ACC112 (cell line): ENCODE measurements at regions not wholly inside any gene's neighbourhood (a gene's known extent, or its start where the extent isn't known, plus 50 kb on each side); places are given as distances from the start of the nearest gene placed in this dataset.

Experiments
- H2AFZ ChIP-seq: fragments of 200-600 bp; sonication (generic); one replicate; pipeline ENCODE4 v1.6.0; 2017; ENCODE audit warnings: antibody characterized with exemption, low read length; ENCODE audit not compliant: unreplicated experiment
- H3K27ac ChIP-seq: fragments of 200-600 bp; sonication (generic); 2 replicates; pipeline ENCODE4 v1.5.1; 2014; ENCODE audit warnings: low read depth, mild to moderate bottlenecking, antibody characterized with exemption, low read length, moderate library complexity
- H3K27me3 ChIP-seq: fragments of 200-600 bp; sonication (generic); 2 replicates; pipeline ENCODE4 v1.6.1; 2014; ENCODE audit warnings: mild to moderate bottlenecking, antibody characterized with exemption, low read length, moderate library complexity, mixed read lengths; ENCODE audit not compliant: insufficient read depth
- H3K36me3 ChIP-seq: fragments of 200-600 bp; sonication (generic); 2 replicates; pipeline ENCODE4 v1.6.1; 2016; ENCODE audit warnings: mild to moderate bottlenecking, antibody characterized with exemption, low read length, moderate library complexity, mixed read lengths; ENCODE audit not compliant: insufficient read depth
- H3K4me1 ChIP-seq: fragments of 200-600 bp; sonication (generic); one replicate; pipeline ENCODE4 v1.6.1; 2016; ENCODE audit warnings: low read length, mixed read lengths; ENCODE audit not compliant: insufficient read depth, unreplicated experiment, control insufficient read depth
- H3K4me3 ChIP-seq: fragments of 200-600 bp; sonication (generic); 2 replicates; pipeline ENCODE4 v1.5.1; 2014; ENCODE audit warnings: mild to moderate bottlenecking, low read depth, low read length
- H3K79me2 ChIP-seq: fragments of 200-600 bp; sonication (generic); one replicate; pipeline ENCODE4 v1.6.0; 2016; ENCODE audit warnings: low read length; ENCODE audit not compliant: control insufficient read depth, unreplicated experiment, insufficient read depth

DNA sequence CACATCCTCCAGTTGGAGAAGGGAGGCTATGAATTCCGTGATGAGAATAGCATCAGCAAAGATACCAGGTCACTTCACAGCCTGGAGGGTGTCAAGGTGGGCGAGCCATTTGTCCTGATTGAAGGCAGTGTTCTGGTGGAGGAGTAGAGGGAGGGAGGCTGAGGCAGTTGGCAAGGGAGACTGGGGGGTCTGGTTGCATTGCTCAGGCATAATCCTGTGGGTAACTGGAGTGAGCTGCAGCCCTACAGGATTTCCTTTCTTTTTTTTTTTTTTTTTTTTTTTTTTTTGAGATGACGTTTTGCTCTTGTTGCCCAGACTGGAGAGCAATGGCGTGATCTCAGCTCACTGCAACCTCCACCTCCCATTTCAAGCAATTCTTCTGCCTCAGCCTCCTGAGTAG, 223.9 kb upstream of the KLF4 start:
- no peak overlapping the region for H2AFZ ChIP-seq
- H3K36me3 ChIP-seq, result no peaks in the 10 kb centered on the region
- H3K27ac ChIP-seq, result no peak overlapping the region
- H3K79me2 ChIP-seq, result no peaks in the 10 kb centered on the region
- H3K27me3 ChIP-seq, result no peaks in the 10 kb centered on the region
- H3K4me3 ChIP-seq, result no peak overlapping the region
- H3K4me1 ChIP-seq, result peaks cover 39% of the 10 kb centered on the region

DNA sequence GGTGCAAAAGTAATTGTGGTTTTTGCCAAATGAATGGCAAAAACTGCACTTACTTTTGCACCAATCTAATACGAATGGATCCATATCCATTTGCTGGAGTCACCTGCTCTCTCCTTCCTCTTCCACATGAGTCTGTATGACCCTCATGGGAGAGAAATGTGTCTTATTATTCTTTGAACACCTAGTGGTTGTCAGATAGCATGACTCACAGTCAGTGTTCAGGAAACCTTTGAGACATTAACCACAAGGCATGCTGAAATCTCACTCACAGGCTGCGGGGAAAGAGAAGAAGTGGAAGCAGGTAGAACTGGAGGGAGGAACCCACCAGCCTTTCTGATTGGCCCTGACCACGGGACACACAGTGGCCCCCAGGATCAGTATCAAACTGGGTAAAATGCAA, 222.8 kb upstream of the KLF4 start:
- Histone ChIP-seq H3K4me1 (peaks cover 47% of the 10 kb centered on the region), H3K27me3 (no peaks in the 10 kb centered on the region), H2AFZ (no peak overlapping the region), H3K79me2 (no peaks in the 10 kb centered on the region), H3K4me3 (peak overlapping the region; percentile 35; the same call in 1 of the 2 replicates), H3K36me3 (no peaks in the 10 kb centered on the region), H3K27ac (peak overlapping the region; percentile 72)

DNA sequence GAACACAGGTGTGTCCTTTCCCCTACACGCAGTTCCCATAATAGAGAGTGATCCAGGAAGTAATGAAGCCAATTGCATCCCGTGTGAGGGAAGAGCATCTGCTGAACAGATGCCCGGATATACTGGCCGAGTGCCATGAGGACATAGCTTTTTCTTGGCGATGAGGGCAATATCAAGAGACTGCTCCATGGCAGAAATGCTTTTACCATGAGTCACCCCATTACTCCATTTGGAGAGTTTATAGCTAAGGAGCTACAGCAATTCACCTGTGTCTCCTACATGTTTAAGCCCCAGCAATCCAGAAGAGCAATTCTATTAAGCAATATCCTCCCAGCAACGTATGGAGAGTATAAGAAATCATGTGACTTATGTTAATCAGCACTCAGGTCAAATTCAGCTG, 222.0 kb upstream of the KLF4 start:
- H2AFZ ChIP-seq, result peak overlapping the region; percentile 2
- no peak overlapping the region; the same call in 1 of the 2 replicates for H3K4me3 ChIP-seq
- H3K27me3 ChIP-seq, result no peaks in the 10 kb centered on the region
- peak overlapping the region; percentile 72 for H3K27ac ChIP-seq
- no peaks in the 10 kb centered on the region for H3K79me2 ChIP-seq
- peaks cover 53% of the 10 kb centered on the region for H3K4me1 ChIP-seq
- no peaks in the 10 kb centered on the region for H3K36me3 ChIP-seq

DNA sequence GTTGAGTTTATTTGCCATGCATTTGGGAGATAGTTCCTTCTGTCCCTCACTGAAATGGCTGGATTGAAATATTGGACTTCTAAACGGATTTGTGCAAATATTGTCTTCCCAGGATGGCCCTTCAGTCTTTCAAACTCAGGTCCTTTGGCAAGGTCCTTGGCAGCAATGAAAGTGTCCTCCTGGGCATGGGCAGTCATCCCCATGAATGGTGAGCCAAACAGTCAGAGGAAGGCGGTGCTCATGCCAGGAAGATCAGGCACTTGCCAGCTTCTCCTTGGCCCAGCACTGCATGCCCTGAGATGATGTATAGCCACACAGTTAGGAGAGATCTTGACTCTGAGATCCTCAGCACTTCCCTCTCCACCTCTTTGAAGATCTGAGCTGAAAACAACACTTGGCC, 221.4 kb upstream of the KLF4 start:
- no peak overlapping the region for H3K4me3 ChIP-seq
- peak overlapping the region; percentile 2 for H2AFZ ChIP-seq
- H3K36me3 ChIP-seq, result no peaks in the 10 kb centered on the region
- peaks cover 57% of the 10 kb centered on the region for H3K4me1 ChIP-seq
- peak overlapping the region; percentile 72 for H3K27ac ChIP-seq
- H3K27me3 ChIP-seq, result no peaks in the 10 kb centered on the region
- no peaks in the 10 kb centered on the region for H3K79me2 ChIP-seq

DNA sequence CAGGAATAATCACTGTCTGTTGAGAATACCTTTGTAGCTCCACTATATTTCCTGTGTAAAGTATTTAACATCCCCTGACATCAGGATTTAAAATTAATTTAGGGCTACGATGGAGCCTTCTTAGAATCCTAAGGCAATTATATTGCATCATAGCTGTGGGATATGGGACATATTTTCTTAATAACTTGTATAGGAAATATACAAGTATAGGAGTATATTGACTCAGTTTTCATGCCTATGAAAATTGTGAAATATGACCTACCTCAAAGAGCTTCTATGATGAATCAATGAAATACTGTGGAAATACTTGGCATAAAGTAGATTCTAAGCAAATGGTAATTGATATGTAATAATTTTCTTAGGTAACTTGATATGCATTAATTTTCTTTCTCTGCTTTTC, 221.0 kb upstream of the KLF4 start:
- no peak overlapping the region for H2AFZ ChIP-seq
- H3K27ac ChIP-seq, result peak overlapping the region; percentile 72
- no peaks in the 10 kb centered on the region for H3K79me2 ChIP-seq
- H3K27me3 ChIP-seq, result no peaks in the 10 kb centered on the region
- H3K4me1 ChIP-seq, result peaks cover 61% of the 10 kb centered on the region
- H3K36me3 ChIP-seq, result no peaks in the 10 kb centered on the region
- no peak overlapping the region for H3K4me3 ChIP-seq

DNA sequence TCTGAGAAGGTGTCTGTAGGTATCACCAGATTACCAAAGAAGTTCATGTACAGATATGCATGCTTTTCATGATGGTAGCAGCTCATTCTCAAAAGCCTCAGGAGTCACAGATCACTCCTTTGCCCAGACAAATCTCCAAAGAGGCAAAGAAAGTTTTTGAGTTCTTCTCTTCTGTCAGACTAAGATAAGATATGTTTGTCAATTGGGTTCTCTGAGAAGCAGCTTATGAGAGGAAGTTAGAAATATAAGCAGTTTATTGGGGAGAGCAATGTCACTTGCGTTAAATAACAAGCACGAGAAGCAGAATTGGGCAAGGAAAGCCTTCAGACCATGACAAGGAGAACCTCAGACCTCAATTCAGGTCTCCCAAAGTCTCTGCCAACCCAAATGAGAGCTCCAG, 219.2 kb upstream of the KLF4 start:
- Histone ChIP-seq H3K27ac (peak overlapping the region; percentile 93), H3K4me1 (peaks cover 64% of the 10 kb centered on the region), H3K4me3 (no peak overlapping the region), H2AFZ (no peak overlapping the region), H3K36me3 (no peaks in the 10 kb centered on the region), H3K79me2 (no peaks in the 10 kb centered on the region), H3K27me3 (no peaks in the 10 kb centered on the region)

DNA sequence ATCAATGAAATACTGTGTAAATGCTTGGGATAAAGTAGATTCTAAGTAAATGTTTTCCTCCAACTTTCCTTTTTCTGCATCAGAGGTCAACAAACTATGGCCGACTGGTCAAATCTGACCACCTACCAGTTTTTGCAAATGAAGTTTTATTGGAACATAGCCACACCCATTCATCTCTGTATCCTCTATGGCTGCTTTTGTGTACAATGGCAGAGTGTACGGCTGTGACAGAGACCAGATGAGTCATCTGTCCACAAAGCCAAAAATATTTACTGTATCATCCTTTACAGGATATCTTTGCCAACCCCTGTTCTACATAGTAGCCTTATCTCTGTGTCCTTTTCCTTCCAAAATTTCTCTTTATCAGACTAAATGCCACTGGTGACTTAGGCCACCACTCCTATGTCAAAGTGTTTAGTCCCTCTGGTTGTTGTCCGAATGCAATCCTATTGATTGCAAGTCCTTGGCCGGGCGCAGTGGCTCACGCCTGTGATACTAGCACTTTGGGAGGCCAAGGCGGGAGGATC, 218.4 kb upstream of the KLF4 start:
- peaks cover 61% of the 10 kb centered on the region for H3K4me1 ChIP-seq
- no peaks in the 10 kb centered on the region for H3K79me2 ChIP-seq
- no peaks in the 10 kb centered on the region for H3K36me3 ChIP-seq
- no peak overlapping the region for H2AFZ ChIP-seq
- no peak overlapping the region for H3K4me3 ChIP-seq
- H3K27ac ChIP-seq, result peak overlapping the region; percentile 93
- no peaks in the 10 kb centered on the region for H3K27me3 ChIP-seq

DNA sequence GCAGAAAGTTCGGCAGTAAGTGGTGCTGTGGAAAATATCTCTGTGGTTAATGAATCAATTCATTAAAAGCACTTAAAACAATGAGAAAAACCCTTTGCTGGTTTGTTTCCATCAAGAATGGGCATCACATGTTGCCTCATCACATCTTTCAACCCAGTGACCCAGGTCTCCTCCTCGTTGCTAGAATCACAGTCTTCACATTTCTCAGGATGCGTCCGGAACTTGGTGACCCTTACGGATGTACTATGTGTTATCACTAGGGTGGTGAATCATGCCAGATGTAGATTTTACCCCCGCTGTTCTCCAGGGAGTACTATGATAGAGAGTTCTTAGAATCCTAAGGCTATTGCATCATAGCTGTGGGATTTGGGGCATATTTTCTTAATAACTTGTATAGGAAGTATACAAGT, 217.9 kb upstream of the KLF4 start:
- Histone ChIP-seq H3K4me1 (peaks cover 57% of the 10 kb centered on the region), H3K27me3 (no peaks in the 10 kb centered on the region), H2AFZ (no peak overlapping the region), H3K4me3 (no peak overlapping the region), H3K79me2 (no peaks in the 10 kb centered on the region), H3K27ac (peak overlapping the region; percentile 93), H3K36me3 (no peaks in the 10 kb centered on the region)

DNA sequence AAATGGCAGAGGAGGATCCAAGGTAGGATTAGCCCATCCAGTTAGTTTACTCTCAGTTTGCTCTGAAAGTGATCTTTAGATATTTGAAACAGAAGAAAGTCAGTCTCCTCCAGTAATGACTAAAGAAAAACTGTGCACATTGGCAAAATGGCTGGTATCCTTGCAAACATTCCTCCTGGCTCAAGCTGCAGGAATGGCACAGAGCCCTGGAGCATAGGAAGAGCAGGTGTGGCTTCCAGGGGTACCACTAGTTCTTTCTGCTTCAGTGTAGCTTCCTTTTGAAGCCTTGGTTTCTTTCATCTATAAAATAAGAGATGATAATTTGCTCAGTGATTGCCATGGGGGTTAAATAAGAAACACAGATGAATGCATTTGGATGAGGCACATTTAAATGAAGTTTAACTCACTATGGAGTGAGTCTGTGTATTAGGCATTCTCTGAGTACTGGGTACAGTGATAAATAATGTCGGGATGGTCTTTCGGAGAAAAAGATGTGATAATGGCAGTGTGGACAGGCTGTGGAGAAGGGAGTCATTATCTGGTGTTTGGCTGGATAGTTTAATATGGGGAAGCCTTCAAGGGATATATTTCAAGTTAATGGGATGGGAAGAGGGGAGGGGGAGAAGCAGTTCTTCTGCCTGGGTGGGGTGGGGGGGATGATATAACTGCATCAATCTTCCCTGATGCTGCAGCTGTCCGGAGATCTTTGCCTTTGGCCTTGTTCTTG, 217.3 kb upstream of the KLF4 start:
- H3K4me1 ChIP-seq, result peaks cover 51% of the 10 kb centered on the region
- no peaks in the 10 kb centered on the region for H3K27me3 ChIP-seq

DNA sequence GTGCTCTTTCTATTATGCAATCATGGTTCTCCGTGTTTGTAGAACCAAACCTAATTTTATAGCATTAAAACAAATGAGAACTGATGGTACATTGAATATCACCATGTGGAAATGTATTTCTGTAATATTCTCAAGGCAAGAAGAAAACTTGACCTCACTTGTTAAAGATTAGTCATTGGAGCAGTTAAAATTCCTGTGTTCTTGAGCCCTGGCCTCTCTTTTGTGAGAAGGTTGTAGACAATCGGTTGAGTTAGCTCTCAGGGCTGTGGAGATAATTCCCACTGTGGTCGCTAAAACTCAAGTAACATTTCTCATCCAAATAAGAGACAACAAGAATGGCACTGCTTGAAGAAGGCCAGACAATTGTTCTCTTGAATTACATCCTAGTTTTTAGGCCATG, 216.0 kb upstream of the KLF4 start:
- H3K36me3 ChIP-seq, result no peaks in the 10 kb centered on the region
- no peak overlapping the region for H2AFZ ChIP-seq
- no peak overlapping the region for H3K4me3 ChIP-seq
- H3K4me1 ChIP-seq, result peaks cover 42% of the 10 kb centered on the region
- no peaks in the 10 kb centered on the region for H3K27me3 ChIP-seq
- H3K79me2 ChIP-seq, result no peaks in the 10 kb centered on the region
- no peak overlapping the region for H3K27ac ChIP-seq

More for the DNA sequence above, 217.3 kb upstream of the KLF4 start:
- Histone ChIP-seq H3K4me3 (no peak overlapping the region), H2AFZ (peak overlapping the region; percentile 1), H3K36me3 (no peaks in the 10 kb centered on the region), H3K79me2 (no peaks in the 10 kb centered on the region), H3K27ac (peak overlapping the region; percentile 93)

DNA sequence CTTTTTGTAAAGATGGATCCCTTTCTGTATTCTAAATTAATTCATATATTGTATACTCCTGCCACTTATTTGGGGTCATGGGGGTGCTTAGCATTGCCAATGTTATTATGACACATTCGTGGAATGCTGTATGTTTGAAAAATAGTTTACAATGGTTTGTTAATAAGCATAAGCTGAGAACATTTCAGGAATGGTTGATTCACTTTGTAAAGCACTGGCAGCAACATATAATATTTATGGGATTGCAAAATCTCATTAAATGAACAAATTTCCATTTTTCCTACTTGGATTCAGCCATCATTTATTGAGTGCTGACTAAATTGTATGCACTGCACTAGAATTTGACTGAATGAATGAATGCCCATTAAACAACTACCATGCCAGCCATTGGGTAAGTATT, 215.2 kb upstream of the KLF4 start:
- Histone ChIP-seq H3K79me2 (no peaks in the 10 kb centered on the region), H3K27me3 (no peaks in the 10 kb centered on the region), H3K36me3 (no peaks in the 10 kb centered on the region), H3K27ac (no peak overlapping the region), H3K4me1 (peaks cover 37% of the 10 kb centered on the region), H3K4me3 (no peak overlapping the region), H2AFZ (no peak overlapping the region)
